K562 (cell line): ENCODE measurements at regions not wholly inside any gene's neighbourhood (a gene's known extent, or its start where the extent isn't known, plus 50 kb on each side); places are given as distances from the start of the nearest gene placed in this dataset.

ENCODE experiments used
- BDP1 ChIP-seq: IDR thresholded peaks from 3 replicates; pipeline ENCODE4 v1.6.1; 2011; ENCODE audit not compliant: insufficient read length, insufficient read depth
- BRD9 ChIP-seq: fragments of 450-650 bp; IDR thresholded peaks from 2 replicates; pipeline ENCODE4 v1.6.1; 2018; ENCODE audit warnings: low read depth; ENCODE audit not compliant: partially characterized antibody
- ERF ChIP-seq: fragments of 450-650 bp; formaldehyde crosslinking; IDR thresholded peaks from 2 replicates; pipeline ENCODE4 v1.4.0; 2020; ENCODE audit warnings: mild to moderate bottlenecking, mixed read lengths
- POLR2AphosphoS5 ChIP-seq: IDR thresholded peaks from 2 replicates; pipeline ENCODE4 v1.6.1; 2011; ENCODE audit warnings: mild to moderate bottlenecking, low read depth, low read length, moderate library complexity; ENCODE audit not compliant: control insufficient read depth, insufficient read depth
- RBFOX2 ChIP-seq: fragments of 200-400 bp; formaldehyde crosslinking; IDR thresholded peaks from 2 replicates; pipeline ENCODE4 v1.6.1; 2017; ENCODE audit warnings: low read depth, mild to moderate bottlenecking, low read length, moderate library complexity
- SMARCA4 ChIP-seq: fragments of 450-650 bp; IDR thresholded peaks from 2 replicates; pipeline ENCODE4 v1.6.1; 2016
- SNIP1 ChIP-seq: fragments of 450-650 bp; IDR thresholded peaks from 2 replicates; pipeline ENCODE4 v1.7.1; 2017; ENCODE audit warnings: low read depth, mild to moderate bottlenecking
- TF ChIP-seq, protein P1 (sequence below): fragments of 450-650 bp; formaldehyde crosslinking; conservative IDR thresholded peaks from 2 replicates; pipeline ENCODE4 v1.4.0; 2022; ENCODE audit warnings: mild to moderate bottlenecking, missing genetic modification characterization
- TF ChIP-seq, protein P2 (sequence below), 2 experiments: IDR thresholded peaks; 2 replicates each; pipeline ENCODE4 v1.6.1; 2011; ENCODE audit warnings: borderline replicate concordance in 1 of 2, control low read depth in 1 of 2, low read depth in 1 of 2, low read length in 1 of 2, mild to moderate bottlenecking in 1 of 2, mixed read lengths in 1 of 2, moderate library complexity in 1 of 2; ENCODE audit not compliant: insufficient read depth in 1 of 2, insufficient read length in 1 of 2, poor library complexity in 1 of 2, severe bottlenecking in 1 of 2; ENCODE audit errors: extremely low read depth in 1 of 2
- TF ChIP-seq, protein P3 (sequence below), 2 experiments: fragments of 450-650 bp; IDR thresholded peaks; 2 replicates each; pipeline ENCODE4 v1.6.1; 2018; ENCODE audit warnings: mild to moderate bottlenecking in 2 of 2, low read depth in 1 of 2; ENCODE audit not compliant: partially characterized antibody in 2 of 2
- TF ChIP-seq, protein P4 (sequence below): sonication (generic); formaldehyde crosslinking; IDR thresholded peaks from 2 replicates; pipeline ENCODE4 v1.8.0; 2022; ENCODE audit warnings: mild to moderate bottlenecking, missing genetic modification reagents
- TF ChIP-seq, protein P5 (sequence below), 2 experiments: fragments of 450-650 bp; conservative IDR thresholded peaks; 2 replicates each; pipeline ENCODE4 v1.6.1; 2017; ENCODE audit warnings: mild to moderate bottlenecking in 2 of 2, moderate library complexity in 2 of 2

DNA sequence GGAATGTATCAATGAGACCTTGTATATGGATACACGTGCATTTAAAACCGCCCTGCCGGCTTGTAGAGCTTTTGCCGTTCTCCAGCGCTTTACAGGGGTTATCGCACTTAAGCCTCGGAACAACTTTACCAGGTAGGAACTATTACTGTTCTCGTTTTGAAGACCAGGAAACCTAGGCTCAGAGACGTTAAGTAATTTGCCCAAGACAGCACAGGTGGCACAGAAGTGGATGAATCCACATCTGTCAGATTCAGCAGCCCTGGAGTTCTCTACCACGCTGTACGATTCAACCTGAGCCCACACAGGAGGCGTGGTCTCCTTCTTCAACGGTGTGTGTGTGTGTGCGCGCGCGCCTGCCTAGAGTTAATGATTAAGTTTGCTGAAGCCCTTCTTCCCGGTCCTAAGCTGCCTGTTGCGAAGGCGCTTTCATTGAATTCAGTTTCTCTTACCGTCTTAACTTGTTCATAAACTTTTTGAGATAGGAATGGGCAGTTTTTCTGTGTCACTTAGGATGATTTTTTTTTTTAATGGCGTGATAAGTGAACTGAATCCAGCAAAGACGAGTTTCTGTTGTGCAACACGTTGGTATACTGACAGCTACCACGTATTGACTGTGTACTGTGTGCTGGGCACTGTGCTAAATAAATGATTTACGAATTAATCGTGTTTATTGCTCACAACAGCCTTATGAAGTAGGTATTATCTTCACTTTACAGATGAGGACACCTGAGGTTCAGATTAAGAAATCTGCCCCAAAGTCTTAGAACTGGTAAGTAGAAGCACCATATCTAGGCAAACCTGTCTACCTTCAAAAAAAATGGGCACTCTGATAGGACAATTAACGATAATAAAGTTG is 67.4 kb downstream of the KCNRG start (continued):
- TF ChIP-seq SNIP1 = peak; percentile 10; the same call in 1 of the 2 replicates
- TF ChIP-seq, protein P1, sequence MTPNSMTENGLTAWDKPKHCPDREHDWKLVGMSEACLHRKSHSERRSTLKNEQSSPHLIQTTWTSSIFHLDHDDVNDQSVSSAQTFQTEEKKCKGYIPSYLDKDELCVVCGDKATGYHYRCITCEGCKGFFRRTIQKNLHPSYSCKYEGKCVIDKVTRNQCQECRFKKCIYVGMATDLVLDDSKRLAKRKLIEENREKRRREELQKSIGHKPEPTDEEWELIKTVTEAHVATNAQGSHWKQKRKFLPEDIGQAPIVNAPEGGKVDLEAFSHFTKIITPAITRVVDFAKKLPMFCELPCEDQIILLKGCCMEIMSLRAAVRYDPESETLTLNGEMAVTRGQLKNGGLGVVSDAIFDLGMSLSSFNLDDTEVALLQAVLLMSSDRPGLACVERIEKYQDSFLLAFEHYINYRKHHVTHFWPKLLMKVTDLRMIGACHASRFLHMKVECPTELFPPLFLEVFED (CRISPR knock-in tag) = no peak
- no peak for TF ChIP-seq BDP1
- TF ChIP-seq, protein P2, sequence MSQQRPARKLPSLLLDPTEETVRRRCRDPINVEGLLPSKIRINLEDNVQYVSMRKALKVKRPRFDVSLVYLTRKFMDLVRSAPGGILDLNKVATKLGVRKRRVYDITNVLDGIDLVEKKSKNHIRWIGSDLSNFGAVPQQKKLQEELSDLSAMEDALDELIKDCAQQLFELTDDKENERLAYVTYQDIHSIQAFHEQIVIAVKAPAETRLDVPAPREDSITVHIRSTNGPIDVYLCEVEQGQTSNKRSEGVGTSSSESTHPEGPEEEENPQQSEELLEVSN (IDR thresholded peaks at IDR 0.05; ENCODE audit: borderline replicate concordance in 1 of 2, extremely low read depth in 1 of 2, insufficient read depth in 1 of 2, insufficient read length in 1 of 2, low read depth in 1 of 2, low read length in 1 of 2, poor library complexity in 1 of 2, severe bottlenecking in 1 of 2) = peak in 1 of 2 experiments; percentile 3
- TF ChIP-seq, protein P3, sequence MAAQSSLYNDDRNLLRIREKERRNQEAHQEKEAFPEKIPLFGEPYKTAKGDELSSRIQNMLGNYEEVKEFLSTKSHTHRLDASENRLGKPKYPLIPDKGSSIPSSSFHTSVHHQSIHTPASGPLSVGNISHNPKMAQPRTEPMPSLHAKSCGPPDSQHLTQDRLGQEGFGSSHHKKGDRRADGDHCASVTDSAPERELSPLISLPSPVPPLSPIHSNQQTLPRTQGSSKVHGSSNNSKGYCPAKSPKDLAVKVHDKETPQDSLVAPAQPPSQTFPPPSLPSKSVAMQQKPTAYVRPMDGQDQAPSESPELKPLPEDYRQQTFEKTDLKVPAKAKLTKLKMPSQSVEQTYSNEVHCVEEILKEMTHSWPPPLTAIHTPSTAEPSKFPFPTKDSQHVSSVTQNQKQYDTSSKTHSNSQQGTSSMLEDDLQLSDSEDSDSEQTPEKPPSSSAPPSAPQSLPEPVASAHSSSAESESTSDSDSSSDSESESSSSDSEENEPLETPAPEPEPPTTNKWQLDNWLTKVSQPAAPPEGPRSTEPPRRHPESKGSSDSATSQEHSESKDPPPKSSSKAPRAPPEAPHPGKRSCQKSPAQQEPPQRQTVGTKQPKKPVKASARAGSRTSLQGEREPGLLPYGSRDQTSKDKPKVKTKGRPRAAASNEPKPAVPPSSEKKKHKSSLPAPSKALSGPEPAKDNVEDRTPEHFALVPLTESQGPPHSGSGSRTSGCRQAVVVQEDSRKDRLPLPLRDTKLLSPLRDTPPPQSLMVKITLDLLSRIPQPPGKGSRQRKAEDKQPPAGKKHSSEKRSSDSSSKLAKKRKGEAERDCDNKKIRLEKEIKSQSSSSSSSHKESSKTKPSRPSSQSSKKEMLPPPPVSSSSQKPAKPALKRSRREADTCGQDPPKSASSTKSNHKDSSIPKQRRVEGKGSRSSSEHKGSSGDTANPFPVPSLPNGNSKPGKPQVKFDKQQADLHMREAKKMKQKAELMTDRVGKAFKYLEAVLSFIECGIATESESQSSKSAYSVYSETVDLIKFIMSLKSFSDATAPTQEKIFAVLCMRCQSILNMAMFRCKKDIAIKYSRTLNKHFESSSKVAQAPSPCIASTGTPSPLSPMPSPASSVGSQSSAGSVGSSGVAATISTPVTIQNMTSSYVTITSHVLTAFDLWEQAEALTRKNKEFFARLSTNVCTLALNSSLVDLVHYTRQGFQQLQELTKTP (IDR thresholded peaks at IDR 0.05; ENCODE audit: low read depth in 1 of 2, partially characterized antibody in 2 of 2) = no peak
- 0 out of 2 replicates have a peak, but pooled peaks have one; percentile 34 for TF ChIP-seq ERF (CRISPR knock-in tag)
- TF ChIP-seq SMARCA4 = 0 out of 2 replicates have a peak, but pooled peaks have one; percentile 2
- TF ChIP-seq RBFOX2 = no peak
- TF ChIP-seq BRD9 = peak; percentile 96
- TF ChIP-seq, protein P4, sequence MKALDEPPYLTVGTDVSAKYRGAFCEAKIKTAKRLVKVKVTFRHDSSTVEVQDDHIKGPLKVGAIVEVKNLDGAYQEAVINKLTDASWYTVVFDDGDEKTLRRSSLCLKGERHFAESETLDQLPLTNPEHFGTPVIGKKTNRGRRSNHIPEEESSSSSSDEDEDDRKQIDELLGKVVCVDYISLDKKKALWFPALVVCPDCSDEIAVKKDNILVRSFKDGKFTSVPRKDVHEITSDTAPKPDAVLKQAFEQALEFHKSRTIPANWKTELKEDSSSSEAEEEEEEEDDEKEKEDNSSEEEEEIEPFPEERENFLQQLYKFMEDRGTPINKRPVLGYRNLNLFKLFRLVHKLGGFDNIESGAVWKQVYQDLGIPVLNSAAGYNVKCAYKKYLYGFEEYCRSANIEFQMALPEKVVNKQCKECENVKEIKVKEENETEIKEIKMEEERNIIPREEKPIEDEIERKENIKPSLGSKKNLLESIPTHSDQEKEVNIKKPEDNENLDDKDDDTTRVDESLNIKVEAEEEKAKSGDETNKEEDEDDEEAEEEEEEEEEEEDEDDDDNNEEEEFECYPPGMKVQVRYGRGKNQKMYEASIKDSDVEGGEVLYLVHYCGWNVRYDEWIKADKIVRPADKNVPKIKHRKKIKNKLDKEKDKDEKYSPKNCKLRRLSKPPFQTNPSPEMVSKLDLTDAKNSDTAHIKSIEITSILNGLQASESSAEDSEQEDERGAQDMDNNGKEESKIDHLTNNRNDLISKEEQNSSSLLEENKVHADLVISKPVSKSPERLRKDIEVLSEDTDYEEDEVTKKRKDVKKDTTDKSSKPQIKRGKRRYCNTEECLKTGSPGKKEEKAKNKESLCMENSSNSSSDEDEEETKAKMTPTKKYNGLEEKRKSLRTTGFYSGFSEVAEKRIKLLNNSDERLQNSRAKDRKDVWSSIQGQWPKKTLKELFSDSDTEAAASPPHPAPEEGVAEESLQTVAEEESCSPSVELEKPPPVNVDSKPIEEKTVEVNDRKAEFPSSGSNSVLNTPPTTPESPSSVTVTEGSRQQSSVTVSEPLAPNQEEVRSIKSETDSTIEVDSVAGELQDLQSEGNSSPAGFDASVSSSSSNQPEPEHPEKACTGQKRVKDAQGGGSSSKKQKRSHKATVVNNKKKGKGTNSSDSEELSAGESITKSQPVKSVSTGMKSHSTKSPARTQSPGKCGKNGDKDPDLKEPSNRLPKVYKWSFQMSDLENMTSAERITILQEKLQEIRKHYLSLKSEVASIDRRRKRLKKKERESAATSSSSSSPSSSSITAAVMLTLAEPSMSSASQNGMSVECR (CRISPR knock-in tag) = peak; percentile 72; the same call in 1 of the 2 replicates
- TF ChIP-seq, protein P5, sequence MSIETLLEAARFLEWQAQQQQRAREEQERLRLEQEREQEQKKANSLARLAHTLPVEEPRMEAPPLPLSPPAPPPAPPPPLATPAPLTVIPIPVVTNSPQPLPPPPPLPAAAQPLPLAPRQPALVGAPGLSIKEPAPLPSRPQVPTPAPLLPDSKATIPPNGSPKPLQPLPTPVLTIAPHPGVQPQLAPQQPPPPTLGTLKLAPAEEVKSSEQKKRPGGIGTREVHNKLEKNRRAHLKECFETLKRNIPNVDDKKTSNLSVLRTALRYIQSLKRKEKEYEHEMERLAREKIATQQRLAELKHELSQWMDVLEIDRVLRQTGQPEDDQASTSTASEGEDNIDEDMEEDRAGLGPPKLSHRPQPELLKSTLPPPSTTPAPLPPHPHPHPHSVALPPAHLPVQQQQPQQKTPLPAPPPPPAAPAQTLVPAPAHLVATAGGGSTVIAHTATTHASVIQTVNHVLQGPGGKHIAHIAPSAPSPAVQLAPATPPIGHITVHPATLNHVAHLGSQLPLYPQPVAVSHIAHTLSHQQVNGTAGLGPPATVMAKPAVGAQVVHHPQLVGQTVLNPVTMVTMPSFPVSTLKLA (conservative IDR thresholded peaks at IDR 0.05) = peak; percentile 85 to 93
- TF ChIP-seq POLR2AphosphoS5 = peak; percentile 56; the same call in 1 of the 2 replicates
